Tibial artery (tissue), 4 donors: ENCODE measurements at regions not wholly inside any gene's neighbourhood (a gene's known extent, or its start where the extent isn't known, plus 50 kb on each side); places are given as distances from the start of the nearest gene placed in this dataset.

Experiments
- DNase-seq, 2 donors: peaks; one replicate each; pipeline ENCODE4 v3.0.0-alpha.2; 2019
- H3K27ac ChIP-seq, 2 donors: fragments of 200-600 bp; sonication (generic) in 1 of 2; 1 replicate in 1 of 2; 2 replicates in 1 of 2; pipeline ENCODE4 v1.5.1; 2018 to 2019; ENCODE audit warnings: mild to moderate bottlenecking in 1 of 2
- H3K27me3 ChIP-seq, 2 donors: fragments of 200-600 bp; sonication (generic) in 1 of 2; one replicate each; pipeline versions ENCODE4 v1.5.1 to v1.6.0; 2016 to 2019
- H3K36me3 ChIP-seq, 3 donors: fragments of 200-600 bp; sonication (generic) in 2 of 3; one replicate each; pipeline ENCODE4 v1.5.1; 2016 to 2019; ENCODE audit warnings: mild to moderate bottlenecking in 2 of 3
- H3K4me1 ChIP-seq, 4 donors: fragments of 200-600 bp; sonication (generic) in 2 of 4; 1 replicate in 3 of 4; 2 replicates in 1 of 4; pipeline ENCODE4 v1.5.1; 2016 to 2019
- H3K4me3 ChIP-seq, 2 donors: fragments of 200-600 bp; sonication (generic) in 1 of 2; 1 replicate in 1 of 2; 2 replicates in 1 of 2; pipeline ENCODE4 v1.5.1; 2018 to 2019; ENCODE audit warnings: mild to moderate bottlenecking in 2 of 2
- H3K9me3 ChIP-seq, 3 donors: fragments of 200-600 bp; sonication (generic) in 1 of 3; one replicate each; pipeline ENCODE4 v1.5.1; 2016 to 2019
- CTCF ChIP-seq, 2 experiments: fragments of 200-600 bp in 1 of 2; fragments of 450-650 bp in 1 of 2; IDR thresholded peaks; one replicate each; pipeline ENCODE4 v1.5.1; 2017 to 2019; ENCODE audit warnings: antibody characterized with exemption in 2 of 2, mild to moderate bottlenecking in 1 of 2, moderate library complexity in 1 of 2
- intact Hi-C: fragments of 100-400 bp; cut with DNase I; formaldehyde crosslinking; loops from one replicate; pipeline ENCODE4 v1.15.0; 2023; ENCODE audit warnings: low total_unique reads

GRCh38 chrX:107576841-107577240, 51.5 kb upstream of the PRPS1 start:
- no peaks in the 10 kb centered on the region for H3K4me1 ChIP-seq
- intact Hi-C loops = no loop called here
- no peak for TF ChIP-seq CTCF (IDR thresholded peaks at IDR 0.05)
- no peak overlapping the region for H3K4me3 ChIP-seq
- H3K27me3 ChIP-seq = no peaks in the 10 kb centered on the region
- DNase-seq = no peak
- no peaks in the 10 kb centered on the region for H3K36me3 ChIP-seq
- no peaks in the 10 kb centered on the region for H3K9me3 ChIP-seq
- no peak overlapping the region for H3K27ac ChIP-seq

- TF ChIP-seq CTCF (IDR thresholded peaks at IDR 0.05) = no peak
- no peak for DNase-seq
- Histone ChIP-seq H3K4me3 (no peak overlapping the region), H3K27me3 (no peaks in the 10 kb centered on the region), H3K27ac (no peak overlapping the region), H3K9me3 (no peaks in the 10 kb centered on the region), H3K36me3 (no peaks in the 10 kb centered on the region), H3K4me1 (no peaks in the 10 kb centered on the region)
- intact Hi-C loops = no loop called here
Observed at GRCh38 chrX:107577933-107578332, 50.4 kb upstream of the PRPS1 start.
